HT-29 (cell line): ENCODE measurements at regions not wholly inside any gene's neighbourhood (a gene's known extent, or its start where the extent isn't known, plus 50 kb on each side); places are given as distances from the start of the nearest gene placed in this dataset.
A peak's percentile ranks its signal among the peaks of the same experiment; 100 is the strongest.
"Not testable (repeated sequence)": the region's sequence is repeated elsewhere in the genome, so short reads cannot be mapped to it uniquely, and the experiment has no call there.

Experiments used
- DNase-seq: peaks from one replicate; pipeline ENCODE4 v3.0.0-alpha.2; 2015; ENCODE audit warnings: low spot score

- DNase-seq = no peak
Measured at GRCh38 chr3:158882445-158882844, 80.6 kb downstream of the MFSD1 start.

- DNase-seq = no peak
Measured at GRCh38 chr3:158896729-158897128, 94.9 kb downstream of the MFSD1 start.

- no peak for DNase-seq
Measured at GRCh38 chr3:158906749-158907148, 104.9 kb downstream of the MFSD1 start.

GRCh38 chr3:158908187-158908734 is 106.4 kb downstream of the MFSD1 start:
- DNase-seq = no peak

GRCh38 chr3:158909870-158910269 is 108.0 kb downstream of the MFSD1 start:
- DNase-seq = no peak

- no peak for DNase-seq
Measured at GRCh38 chr3:158911586-158911985, 109.7 kb downstream of the MFSD1 start.

GRCh38 chr3:158912188-158912587 is 110.3 kb downstream of the MFSD1 start:
- no peak for DNase-seq

GRCh38 chr3:158912621-158913020 is 110.8 kb downstream of the MFSD1 start:
- no peak for DNase-seq

GRCh38 chr3:158916111-158916510 is 114.3 kb downstream of the MFSD1 start:
- no peak for DNase-seq

- DNase-seq = peak; percentile 92
Measured at GRCh38 chr3:158918008-158918407, 116.2 kb downstream of the MFSD1 start.

- DNase-seq = no peak
Measured at GRCh38 chr3:158918451-158918850, 116.6 kb downstream of the MFSD1 start.

- no peak for DNase-seq
Measured at GRCh38 chr3:158920371-158920770, 118.5 kb downstream of the MFSD1 start.

- no peak for DNase-seq
Measured at GRCh38 chr3:158925021-158925420, 123.2 kb downstream of the MFSD1 start.

- DNase-seq = no peak
Measured at GRCh38 chr3:158925828-158926494, 124.1 kb downstream of the MFSD1 start.

- DNase-seq = no peak
Measured at GRCh38 chr3:158935846-158936245, 134.0 kb downstream of the MFSD1 start.

GRCh38 chr3:158936530-158937113 is 134.8 kb downstream of the MFSD1 start:
- DNase-seq = no peak

GRCh38 chr3:158950178-158950901 is 148.5 kb downstream of the MFSD1 start:
- no peak for DNase-seq

- DNase-seq = no peak
Measured at GRCh38 chr3:158953131-158953530, 151.3 kb downstream of the MFSD1 start.

GRCh38 chr3:158954420-158954819 is 152.6 kb downstream of the MFSD1 start:
- no peak for DNase-seq

GRCh38 chr3:158957777-158958176 is 155.9 kb downstream of the MFSD1 start:
- DNase-seq = not testable (repeated sequence)

GRCh38 chr3:158958873-158959272 is 157.0 kb downstream of the MFSD1 start:
- no peak for DNase-seq

GRCh38 chr3:158961471-158961870 is 159.6 kb downstream of the MFSD1 start:
- DNase-seq = no peak

- no peak for DNase-seq
Measured at GRCh38 chr3:158961911-158962310, 160.1 kb downstream of the MFSD1 start.
